Sigmoid colon (tissue), 6 donors: ENCODE measurements at regions not wholly inside any gene's neighbourhood (a gene's known extent, or its start where the extent isn't known, plus 50 kb on each side); places are given as distances from the start of the nearest gene placed in this dataset.
A peak's percentile ranks its signal among the peaks of the same experiment; 100 is the strongest.

Source experiments
- DNase-seq: peaks from one replicate; pipeline ENCODE4 v3.0.0-alpha.2; 2019
- H3K27ac ChIP-seq, 4 donors: fragments of 200-600 bp; sonication (generic); one replicate each; pipeline ENCODE4 v1.5.1; 2016 to 2019; ENCODE audit warnings: mild to moderate bottlenecking in 1 of 4
- H3K27me3 ChIP-seq, 3 donors: fragments of 200-600 bp; sonication (generic); one replicate each; pipeline ENCODE4 v1.5.1; 2019; ENCODE audit warnings: mild to moderate bottlenecking in 1 of 3
- H3K36me3 ChIP-seq, 4 donors: fragments of 200-600 bp; sonication (generic); one replicate each; pipeline ENCODE4 v1.5.1; 2016 to 2019
- H3K4me1 ChIP-seq, 4 donors: fragments of 200-600 bp; sonication (generic); one replicate each; pipeline ENCODE4 v1.5.1; 2017 to 2019
- H3K4me3 ChIP-seq, 4 donors: fragments of 200-600 bp; sonication (generic); one replicate each; pipeline ENCODE4 v1.5.1; 2017 to 2019; ENCODE audit warnings: mild to moderate bottlenecking in 2 of 4, moderate library complexity in 1 of 4
- H3K9me3 ChIP-seq, 4 donors: fragments of 200-600 bp in 3 of 4; sonication (generic) in 3 of 4; one replicate each; pipeline versions ENCODE4 v1.5.1 to v1.6.1; 2013 to 2019
- CTCF ChIP-seq, 4 experiments: fragments of 450-650 bp in 3 of 4; fragments of 200-600 bp in 1 of 4; IDR thresholded peaks; one replicate each; pipeline ENCODE4 v1.5.1; 2016 to 2019; ENCODE audit warnings: antibody characterized with exemption in 4 of 4, mild to moderate bottlenecking in 3 of 4, moderate library complexity in 2 of 4
- EP300 ChIP-seq, 4 donors: sonication (generic); formaldehyde crosslinking; IDR thresholded peaks; one replicate each; pipeline ENCODE4 v1.6.1; 2017; ENCODE audit warnings: antibody characterized with exemption in 4 of 4
- POLR2A ChIP-seq, 2 donors: fragments of 450-650 bp; IDR thresholded peaks; one replicate each; pipeline ENCODE4 v1.6.1; 2016; ENCODE audit warnings: antibody characterized with exemption in 2 of 2, mild to moderate bottlenecking in 2 of 2, moderate library complexity in 2 of 2
- POLR2AphosphoS5 ChIP-seq, 4 donors: sonication (generic); formaldehyde crosslinking; IDR thresholded peaks; one replicate each; pipeline ENCODE4 v1.6.1; 2017; ENCODE audit warnings: antibody characterized with exemption in 4 of 4
- WGBS, 2 donors: extraction: QIAGEN DNeasy Blood & Tissue Kit; methylation state at CpG; one replicate each; pipeline ENCODE4 v1.1.7; 2013; 5-methylcytosine and 5-hydroxymethylcytosine counted together
- intact Hi-C: fragments of 100-400 bp; cut with DNase I; formaldehyde crosslinking; loops from one replicate; pipeline ENCODE4 v1.15.1; 2023
- donor health status: healthy with polysubstance abuse.
- donor health status: healthy.

DNA sequence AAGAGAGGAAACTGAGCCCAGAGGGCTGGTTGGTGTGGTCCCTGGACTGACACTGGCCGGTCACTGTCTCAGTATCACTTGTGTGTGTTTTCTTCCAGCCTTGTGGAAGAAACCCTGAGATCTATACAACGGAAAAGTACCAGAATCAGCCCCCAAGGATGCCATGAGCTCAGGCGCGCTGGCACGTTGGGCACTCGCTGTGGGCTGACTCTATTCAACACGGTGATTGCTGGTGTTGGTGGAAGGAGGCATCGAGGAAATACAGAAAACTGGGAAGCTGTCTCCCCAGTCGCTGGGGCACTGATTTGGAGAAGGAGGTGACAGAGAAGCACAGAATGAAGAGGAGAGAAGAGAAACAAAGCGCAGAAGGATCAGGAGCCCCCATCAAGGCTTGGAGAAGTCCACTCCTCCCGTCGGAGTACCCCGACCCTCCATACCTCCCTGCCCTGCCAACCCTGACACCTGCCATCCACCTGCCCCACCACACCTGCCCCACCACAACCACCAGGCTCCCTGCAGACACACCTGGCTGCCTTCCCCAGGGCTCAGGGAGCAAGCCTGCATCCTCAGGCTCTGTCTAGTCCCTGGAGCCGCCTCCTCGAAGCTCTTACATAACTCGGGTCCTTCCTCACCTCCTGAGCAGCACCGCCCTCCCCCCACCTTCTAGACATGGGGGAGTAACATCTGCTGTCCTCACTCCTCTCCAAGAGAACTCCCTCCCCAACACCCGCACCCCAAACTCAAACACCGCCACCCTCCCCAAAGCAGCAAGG, 66.5 kb downstream of the RBFOX3 start:
- WGBS, 2 donors = 84 to 86% methylated on average over 19 of the region's 19 CpGs
- peak; percentile 52 for DNase-seq
- Histone ChIP-seq H3K27me3 (no peaks in the 10 kb centered on the region), H3K4me3 (no peak overlapping the region), H3K4me1 (peaks cover 0 to 16% (median 8%) of the 10 kb centered on the region in 4 donors), H3K27ac (peak overlapping the region in 1 of 4 donors; percentile 7), H3K36me3 (peaks cover 0 to 14% (median 0%) of the 10 kb centered on the region in 4 donors), H3K9me3 (no peaks in the 10 kb centered on the region)
- intact Hi-C loops = no loop called here
- TF ChIP-seq POLR2A (IDR thresholded peaks at IDR 0.05) (no peak), EP300 (IDR thresholded peaks at IDR 0.05) (no peak), POLR2AphosphoS5 (IDR thresholded peaks at IDR 0.05) (no peak)

DNA sequence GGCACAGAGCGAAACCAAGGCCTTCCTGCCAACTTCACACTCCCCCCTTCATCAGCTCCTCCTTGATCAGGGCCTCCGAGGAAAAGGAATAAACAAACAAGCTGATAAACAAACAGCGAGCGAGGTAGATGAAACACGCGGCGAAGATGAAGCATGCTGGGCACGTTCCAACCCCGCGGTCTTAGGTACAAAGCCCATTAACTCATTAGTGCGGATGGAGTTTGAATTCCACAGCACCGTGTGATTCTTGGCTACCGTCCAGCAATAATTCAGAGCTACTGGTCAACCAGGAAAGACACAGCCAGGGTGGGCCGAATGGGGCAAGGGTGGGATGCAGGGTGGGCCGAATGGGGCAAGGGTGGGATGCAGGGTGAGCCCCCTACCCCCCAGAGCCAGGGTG, 67.3 kb downstream of the RBFOX3 start:
- intact Hi-C loops = no loop called here
- peaks cover 0 to 16% (median 8%) of the 10 kb centered on the region in 4 donors for H3K4me1 ChIP-seq
- DNase-seq = peak; percentile 56
- no peaks in the 10 kb centered on the region for H3K9me3 ChIP-seq
- H3K27ac ChIP-seq = peak overlapping the region in 1 of 4 donors; percentile 7
- 17 to 49% methylated on average over 15 of the region's 15 CpGs for WGBS, 2 donors
- TF ChIP-seq POLR2A (IDR thresholded peaks at IDR 0.05) (no peak), EP300 (IDR thresholded peaks at IDR 0.05) (no peak), POLR2AphosphoS5 (IDR thresholded peaks at IDR 0.05) (no peak), CTCF (IDR thresholded peaks at IDR 0.05) (no peak)
- H3K4me3 ChIP-seq = no peak overlapping the region
- H3K27me3 ChIP-seq = no peaks in the 10 kb centered on the region
- H3K36me3 ChIP-seq = peaks cover 0 to 12% (median 0%) of the 10 kb centered on the region in 4 donors

GRCh38 chr17:79542718-79543117, 68.1 kb downstream of the RBFOX3 start:
- TF ChIP-seq CTCF (IDR thresholded peaks at IDR 0.05) (no peak), EP300 (IDR thresholded peaks at IDR 0.05) (no peak), POLR2A (IDR thresholded peaks at IDR 0.05) (no peak), POLR2AphosphoS5 (IDR thresholded peaks at IDR 0.05) (no peak)
- Histone ChIP-seq H3K4me1 (peaks cover 0 to 18% (median 9%) of the 10 kb centered on the region in 4 donors), H3K36me3 (peaks cover 0 to 7% (median 0%) of the 10 kb centered on the region in 4 donors), H3K9me3 (no peaks in the 10 kb centered on the region), H3K27ac (no peak overlapping the region), H3K27me3 (no peaks in the 10 kb centered on the region), H3K4me3 (no peak overlapping the region)
- 79 to 86% methylated on average over 8 of the region's 8 CpGs for WGBS, 2 donors
- intact Hi-C loops = no loop called here
- no peak for DNase-seq

DNA sequence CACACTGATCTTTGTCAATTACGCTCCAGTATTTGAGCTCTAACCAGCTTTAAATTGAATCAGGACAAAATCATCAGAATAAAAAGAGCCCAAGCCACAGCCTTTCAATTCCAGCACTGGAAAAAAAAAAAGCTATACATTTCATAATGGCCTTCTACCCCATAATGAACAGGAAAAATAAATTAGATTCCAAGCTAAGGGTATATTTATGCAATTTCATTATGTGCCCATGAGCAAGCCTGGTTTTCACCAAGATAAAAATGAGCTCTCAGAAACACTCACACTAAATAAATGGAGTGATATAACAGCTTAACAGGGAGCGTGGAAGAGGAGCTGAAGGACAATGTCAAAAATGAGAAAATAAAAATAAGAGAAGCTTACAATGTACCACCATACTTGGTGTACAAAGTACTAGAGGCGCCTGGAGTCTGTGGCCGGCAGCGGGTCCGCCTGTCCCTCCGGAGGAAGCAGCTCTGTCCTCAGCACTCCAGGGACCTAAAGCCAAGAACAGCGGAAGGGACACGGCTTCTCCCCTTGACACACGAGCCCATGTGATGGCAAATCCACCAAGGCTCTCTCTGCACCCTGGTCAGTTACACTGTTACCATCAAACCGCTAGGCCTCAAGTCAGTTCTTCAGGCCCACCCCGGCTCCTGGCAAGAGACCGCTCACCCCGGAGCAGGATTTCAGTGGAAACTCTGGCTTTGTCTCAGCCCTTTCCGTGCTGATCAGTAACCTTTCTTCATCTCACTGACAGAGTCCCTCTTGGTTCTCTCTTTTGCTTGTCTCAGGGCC, 69.6 kb downstream of the RBFOX3 start:
- H3K4me1 ChIP-seq = peaks cover 0 to 32% (median 16%) of the 10 kb centered on the region in 4 donors

More for the DNA sequence above, 69.6 kb downstream of the RBFOX3 start:
- intact Hi-C loops = no loop called here
- H3K27ac ChIP-seq = no peak overlapping the region
- no peaks in the 10 kb centered on the region for H3K9me3 ChIP-seq
- TF ChIP-seq EP300 (IDR thresholded peaks at IDR 0.05) (no peak), CTCF (IDR thresholded peaks at IDR 0.05) (no peak), POLR2A (IDR thresholded peaks at IDR 0.05) (no peak), POLR2AphosphoS5 (IDR thresholded peaks at IDR 0.05) (no peak)
- peak; percentile 47 for DNase-seq
- H3K4me3 ChIP-seq = no peak overlapping the region
- H3K36me3 ChIP-seq = peaks cover 0 to 7% (median 0%) of the 10 kb centered on the region in 4 donors
- 88 to 89% methylated on average over 15 of the region's 15 CpGs for WGBS, 2 donors
- no peaks in the 10 kb centered on the region for H3K27me3 ChIP-seq
